GM20000 (cell line): ENCODE measurements at regions not wholly inside any gene's neighbourhood (a gene's known extent, or its start where the extent isn't known, plus 50 kb on each side); places are given as distances from the start of the nearest gene placed in this dataset.
"Not testable (repeated sequence)": the region's sequence is repeated elsewhere in the genome, so short reads cannot be mapped to it uniquely, and the experiment has no call there.

Experiments used
- DNase-seq: peaks from one replicate; pipeline ENCODE4 v3.0.0; 2012; ENCODE audit warnings: low spot score
- CTCF ChIP-seq: IDR thresholded peaks from 2 replicates; pipeline ENCODE4 v1.5.1; 2012; ENCODE audit warnings: mild to moderate bottlenecking, control low read depth; ENCODE audit errors: extremely low read depth, missing control alignments

- DNase-seq: no peak
- no peak for TF ChIP-seq CTCF
Measured at GRCh38 chr9:32072570-32072969, 311.9 kb upstream of the ACO1 start.

GRCh38 chr9:32092031-32092430, 292.4 kb upstream of the ACO1 start:
- TF ChIP-seq CTCF: no peak
- no peak for DNase-seq

- TF ChIP-seq CTCF: no peak
- DNase-seq: no peak
Measured at GRCh38 chr9:32117291-32117690, 267.2 kb upstream of the ACO1 start.

- no peak for TF ChIP-seq CTCF
- DNase-seq: no peak
Measured at GRCh38 chr9:32128546-32128945, 255.9 kb upstream of the ACO1 start.

- not testable (repeated sequence) for DNase-seq
Measured at GRCh38 chr9:32130709-32131108, 253.7 kb upstream of the ACO1 start.

- no peak for DNase-seq
- TF ChIP-seq CTCF: no peak
Measured at GRCh38 chr9:32136700-32137339, 247.6 kb upstream of the ACO1 start.

GRCh38 chr9:32142074-32142473, 242.4 kb upstream of the ACO1 start:
- no peak for TF ChIP-seq CTCF
- DNase-seq: no peak

- not testable (repeated sequence) for DNase-seq
Measured at GRCh38 chr9:32148553-32148952, 235.9 kb upstream of the ACO1 start.
